Ramos (cell line): ENCODE measurements at regions not wholly inside any gene's neighbourhood (a gene's known extent, or its start where the extent isn't known, plus 50 kb on each side); places are given as distances from the start of the nearest gene placed in this dataset.

Experiments used
- in situ Hi-C: fragments of 300-500 bp; cut with MboI; formaldehyde crosslinking; loops from one replicate; pipeline ENCODE4 v1.14.3; 2022; ENCODE audit warnings: low sequenced_read_pairs; ENCODE audit not compliant: unreplicated experiment

- in situ Hi-C loops, result no loop called here
Measured at GRCh38 chr14:22395803-22396202, 193.2 kb downstream of the DAD1 start.

GRCh38 chr14:22394616-22395015, 194.4 kb downstream of the DAD1 start:
- in situ Hi-C loops, result loop anchor here (5.0 kb wide), 3 partner anchors 38 to 163 kb away; no protein-coding TSS in a partner anchor

GRCh38 chr14:22393796-22394195, 195.2 kb downstream of the DAD1 start:
- in situ Hi-C loops, result loop anchor here (5.0 kb wide), 3 partner anchors 39 to 164 kb away; no protein-coding TSS in a partner anchor

- in situ Hi-C loops, result loop anchor here (5.0 kb wide), 3 partner anchors 40 to 165 kb away; no protein-coding TSS in a partner anchor
Measured at GRCh38 chr14:22391908-22392565, 197.0 kb downstream of the DAD1 start.

GRCh38 chr14:22390824-22391461, 198.1 kb downstream of the DAD1 start:
- in situ Hi-C loops, result loop anchor here (5.0 kb wide), 3 partner anchors 41 to 166 kb away; no protein-coding TSS in a partner anchor

GRCh38 chr14:22390195-22390594, 198.8 kb downstream of the DAD1 start:
- in situ Hi-C loops, result loop anchor here (5.0 kb wide), 3 partner anchors 42 to 167 kb away; no protein-coding TSS in a partner anchor

GRCh38 chr14:22388669-22389595, 200.1 kb downstream of the DAD1 start:
- in situ Hi-C loops, result loop anchor here (5.0 to 10.0 kb wide), 4 partner anchors 266 to 663 kb away; no protein-coding TSS in a partner anchor

GRCh38 chr14:22387776-22388241, 201.2 kb downstream of the DAD1 start:
- in situ Hi-C loops, result loop anchor here (5.0 to 10.0 kb wide), 4 partner anchors 267 to 664 kb away; no protein-coding TSS in a partner anchor

- in situ Hi-C loops, result loop anchor here (5.0 to 10.0 kb wide), 4 partner anchors 268 to 665 kb away; no protein-coding TSS in a partner anchor
Measured at GRCh38 chr14:22386924-22387775, 201.9 kb downstream of the DAD1 start.

- in situ Hi-C loops, result loop anchor here (5.0 to 10.0 kb wide), 5 partner anchors 63 to 667 kb away; no protein-coding TSS in a partner anchor
Measured at GRCh38 chr14:22384974-22385526, 204.0 kb downstream of the DAD1 start.

GRCh38 chr14:22384167-22384549, 204.9 kb downstream of the DAD1 start:
- in situ Hi-C loops, result loop anchor here (5.0 to 10.0 kb wide), 4 partner anchors 62 to 591 kb away; no protein-coding TSS in a partner anchor

- in situ Hi-C loops, result loop anchor here (5.0 to 10.0 kb wide), 4 partner anchors 61 to 591 kb away; no protein-coding TSS in a partner anchor
Measured at GRCh38 chr14:22383515-22384166, 205.4 kb downstream of the DAD1 start.

- in situ Hi-C loops, result loop anchor here (5.0 to 10.0 kb wide), 4 partner anchors 61 to 592 kb away; no protein-coding TSS in a partner anchor
Measured at GRCh38 chr14:22382955-22383354, 206.1 kb downstream of the DAD1 start.

GRCh38 chr14:22382395-22382794, 206.6 kb downstream of the DAD1 start:
- in situ Hi-C loops, result loop anchor here (5.0 to 10.0 kb wide), 4 partner anchors 60 to 592 kb away; no protein-coding TSS in a partner anchor

GRCh38 chr14:22381766-22382165, 207.3 kb downstream of the DAD1 start:
- in situ Hi-C loops, result loop anchor here (5.0 to 10.0 kb wide), 4 partner anchors 59 to 593 kb away; no protein-coding TSS in a partner anchor

- in situ Hi-C loops, result loop anchor here (5.0 to 10.0 kb wide), 4 partner anchors 59 to 593 kb away; no protein-coding TSS in a partner anchor
Measured at GRCh38 chr14:22381408-22381760, 207.6 kb downstream of the DAD1 start.

- in situ Hi-C loops, result loop anchor here (5.0 to 10.0 kb wide), 4 partner anchors 58 to 594 kb away; no protein-coding TSS in a partner anchor
Measured at GRCh38 chr14:22380571-22381407, 208.2 kb downstream of the DAD1 start.
